PFSK-1 (cell line): ENCODE measurements at regions not wholly inside any gene's neighbourhood (a gene's known extent, or its start where the extent isn't known, plus 50 kb on each side); places are given as distances from the start of the nearest gene placed in this dataset.

ENCODE experiments used
- POLR2AphosphoS5 ChIP-seq: IDR thresholded peaks from 2 replicates; pipeline ENCODE4 v1.6.1; 2012; ENCODE audit warnings: low read depth, mild to moderate bottlenecking, control low read depth, low read length, moderate library complexity
- REST ChIP-seq, 2 experiments: IDR thresholded peaks; 2 replicates each; pipeline versions ENCODE4 v1.6.1 to v1.8.0; 2011 to 2012; ENCODE audit warnings: low read depth in 2 of 2, low read length in 2 of 2, control low read depth in 1 of 2, inconsistent platforms in 1 of 2, mild to moderate bottlenecking in 1 of 2, moderate library complexity in 1 of 2; ENCODE audit not compliant: insufficient read depth in 1 of 2

- TF ChIP-seq REST (IDR thresholded peaks at IDR 0.05; ENCODE audit: insufficient read depth in 1 of 2, low read depth in 2 of 2, low read length in 2 of 2) (no peak), POLR2AphosphoS5 (no peak)
Observed at GRCh38 chr21:26783466-26784195, 61.6 kb downstream of the ADAMTS1 start.
